Natural killer cell (primary cell): ENCODE measurements at regions not wholly inside any gene's neighbourhood (a gene's known extent, or its start where the extent isn't known, plus 50 kb on each side); places are given as distances from the start of the nearest gene placed in this dataset.

Experiments used
- ATAC-seq, 3 donors: fragments of 150-1000 bp in 2 of 3; fragments of 200-7000 bp in 1 of 3; cut with Tn5 transposase; 1 replicate in 1 of 3; 2 replicates in 2 of 3; pipeline ENCODE4 v1.10.0; 2021; ENCODE audit warnings: mild to moderate bottlenecking in 2 of 3, moderate library complexity in 2 of 3
- DNase-seq, 2 donors: peaks; one replicate each; pipeline versions ENCODE4 v3.0.0 to v3.0.0-alpha.2; 2013 to 2021; ENCODE audit warnings: mixed read lengths in 1 of 2
- H3K27ac ChIP-seq: one replicate; pipeline ENCODE4 v1.5.1; 2013; ENCODE audit warnings: mild to moderate bottlenecking, low read length
- H3K27me3 ChIP-seq: one replicate; pipeline ENCODE4 v1.6.1; 2013; ENCODE audit warnings: low read length; ENCODE audit not compliant: control insufficient read depth, insufficient read depth
- H3K36me3 ChIP-seq: one replicate; pipeline ENCODE4 v1.6.1; 2013; ENCODE audit warnings: low read length; ENCODE audit not compliant: control insufficient read depth, insufficient read depth
- H3K4me1 ChIP-seq: one replicate; pipeline ENCODE4 v1.6.1; 2013; ENCODE audit warnings: low read length; ENCODE audit not compliant: control insufficient read depth, insufficient read depth
- H3K4me3 ChIP-seq: one replicate; pipeline ENCODE4 v1.5.1; 2013; ENCODE audit warnings: low read length
- H3K9me3 ChIP-seq: one replicate; pipeline ENCODE4 v1.6.1; 2013; ENCODE audit warnings: low read length; ENCODE audit not compliant: control insufficient read depth, insufficient read depth
- H3K27ac Mint-ChIP-seq, 2 donors: one replicate each; pipeline ENCODE4 v1.8.0; 2022; ENCODE audit warnings: mild to moderate bottlenecking in 2 of 2, mixed read lengths in 2 of 2, moderate library complexity in 1 of 2
- H3K27me3 Mint-ChIP-seq, 2 donors: one replicate each; pipeline ENCODE4 v1.8.0; 2022; ENCODE audit warnings: low read depth in 2 of 2, mixed read lengths in 2 of 2
- H3K36me3 Mint-ChIP-seq: one replicate; pipeline ENCODE4 v1.8.0; 2022; ENCODE audit warnings: mixed read lengths
- H3K4me1 Mint-ChIP-seq, 2 donors: one replicate each; pipeline ENCODE4 v1.8.0; 2022; ENCODE audit warnings: mixed read lengths in 2 of 2
- H3K4me3 Mint-ChIP-seq: one replicate; pipeline ENCODE4 v1.8.0; 2022; ENCODE audit warnings: mild to moderate bottlenecking, moderate library complexity, mixed read lengths
- H3K9me3 Mint-ChIP-seq, 2 donors: one replicate each; pipeline ENCODE4 v1.8.0; 2022; ENCODE audit warnings: mixed read lengths in 2 of 2
- CTCF ChIP-seq: fragments of 200-600 bp; IDR thresholded peaks from one replicate; pipeline ENCODE4 v1.8.0; 2022; ENCODE audit warnings: antibody characterized with exemption
- WGBS: methylation state at CpG from one replicate; pipeline ENCODE4 v1.1.7; 2013; ENCODE audit warnings: missing lambda C conversion rate; ENCODE audit not compliant: insufficient coverage; 5-methylcytosine and 5-hydroxymethylcytosine counted together
- intact Hi-C: fragments of 100-400 bp; cut with micrococcal nuclease; formaldehyde crosslinking; loops from one replicate; pipeline ENCODE4 v1.14.2; 2022

DNA sequence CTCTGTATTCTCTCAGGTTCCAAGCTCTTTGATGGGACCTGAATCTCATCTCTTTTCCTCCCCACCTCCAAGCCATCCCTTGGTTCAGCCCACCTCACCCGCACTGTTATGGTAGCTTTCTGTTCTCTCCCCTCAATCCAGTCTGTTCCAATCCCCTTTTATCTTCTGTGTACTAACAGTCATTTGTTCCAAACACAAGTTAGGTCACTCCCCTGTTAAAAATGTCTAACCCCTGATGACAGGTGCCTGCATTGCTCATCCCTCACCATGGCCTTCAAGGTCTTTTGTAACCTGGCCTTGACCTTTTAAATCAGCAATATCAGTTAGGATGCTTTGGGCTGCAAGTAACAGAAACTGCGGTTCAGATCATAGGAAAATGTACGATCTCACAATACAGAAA is 74.8 kb downstream of the CYP26A1 start:
- no peaks in the 10 kb centered on the region for H3K36me3 Mint-ChIP-seq
- no peak overlapping the region for H3K27ac Mint-ChIP-seq
- no peaks in the 10 kb centered on the region for H3K9me3 ChIP-seq
- TF ChIP-seq CTCF, result no peak
- no peaks in the 10 kb centered on the region for H3K9me3 Mint-ChIP-seq
- H3K27ac ChIP-seq, result no peak overlapping the region
- no peaks in the 10 kb centered on the region for H3K36me3 ChIP-seq
- H3K4me3 Mint-ChIP-seq, result no peak overlapping the region
- H3K4me3 ChIP-seq, result no peak overlapping the region
- H3K27me3 Mint-ChIP-seq, result peaks cover 6 to 13% of the 10 kb centered on the region in 2 donors
- intact Hi-C loops, result no loop called here
- DNase-seq (no peak), ATAC-seq (no peak)
- H3K4me1 Mint-ChIP-seq, result no peaks in the 10 kb centered on the region
- WGBS, result 96% methylated on average over 3 of the region's 3 CpGs
- H3K4me1 ChIP-seq, result peaks cover 13% of the 10 kb centered on the region
- no peaks in the 10 kb centered on the region for H3K27me3 ChIP-seq

DNA sequence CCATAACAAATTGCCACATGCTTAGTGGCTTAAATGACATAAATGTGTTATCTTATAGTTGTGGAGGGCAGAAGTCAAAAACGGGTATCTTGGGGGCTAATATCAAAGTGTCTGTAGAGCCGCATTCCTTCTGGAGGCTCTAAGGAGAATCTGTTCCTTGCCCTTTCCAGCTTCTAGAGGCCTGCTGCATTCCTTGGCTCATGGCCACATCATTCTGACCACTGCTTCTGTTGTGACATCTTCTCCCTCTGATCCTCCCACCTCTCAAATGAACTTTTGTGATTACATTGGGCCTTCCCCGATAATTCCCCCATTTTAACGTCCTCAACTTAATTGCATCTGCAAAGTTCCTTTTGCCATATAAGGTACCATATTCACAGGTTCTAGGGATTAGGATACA is 76.1 kb downstream of the CYP26A1 start:
- H3K4me3 Mint-ChIP-seq, result no peak overlapping the region
- no peak for TF ChIP-seq CTCF
- H3K27me3 Mint-ChIP-seq, result peaks cover 6 to 7% of the 10 kb centered on the region in 2 donors
- intact Hi-C loops, result no loop called here
- H3K36me3 Mint-ChIP-seq, result no peaks in the 10 kb centered on the region
- 98% methylated on average over 4 of the region's 4 CpGs for WGBS
- no peak for DNase-seq
- Histone ChIP-seq H3K27ac (no peak overlapping the region), H3K4me1 (peaks cover 13% of the 10 kb centered on the region), H3K27me3 (no peaks in the 10 kb centered on the region), H3K4me3 (no peak overlapping the region), H3K9me3 (no peaks in the 10 kb centered on the region), H3K36me3 (no peaks in the 10 kb centered on the region)
- no peak overlapping the region for H3K27ac Mint-ChIP-seq
- no peak for ATAC-seq
- no peaks in the 10 kb centered on the region for H3K4me1 Mint-ChIP-seq
- no peaks in the 10 kb centered on the region for H3K9me3 Mint-ChIP-seq

- ATAC-seq, result no peak
- Histone ChIP-seq H3K4me3 (no peak overlapping the region), H3K9me3 (no peaks in the 10 kb centered on the region), H3K36me3 (no peaks in the 10 kb centered on the region), H3K27ac (no peak overlapping the region), H3K27me3 (no peaks in the 10 kb centered on the region), H3K4me1 (peaks cover 13% of the 10 kb centered on the region)
- intact Hi-C loops, result no loop called here
- no peak overlapping the region for H3K27ac Mint-ChIP-seq
- peaks cover 6 to 7% of the 10 kb centered on the region in 2 donors for H3K27me3 Mint-ChIP-seq
- DNase-seq, result peak in 1 of 2 donors; percentile 6
- WGBS, result no CpG with 5 or more reads among the region's 1 CpG
- H3K4me1 Mint-ChIP-seq, result no peaks in the 10 kb centered on the region
- H3K36me3 Mint-ChIP-seq, result no peaks in the 10 kb centered on the region
- no peak overlapping the region for H3K4me3 Mint-ChIP-seq
- no peaks in the 10 kb centered on the region for H3K9me3 Mint-ChIP-seq
- TF ChIP-seq CTCF, result no peak
Observed at GRCh38 chr10:93150289-93150688, 76.6 kb downstream of the CYP26A1 start.

- Mint-ChIP-seq H3K9me3 (no peaks in the 10 kb centered on the region), H3K27me3 (peaks cover 2 to 7% of the 10 kb centered on the region in 2 donors), H3K4me1 (no peaks in the 10 kb centered on the region), H3K36me3 (no peaks in the 10 kb centered on the region), H3K4me3 (no peak overlapping the region), H3K27ac (no peak overlapping the region)
- intact Hi-C loops, result no loop called here
- no peaks in the 10 kb centered on the region for H3K9me3 ChIP-seq
- H3K27ac ChIP-seq, result no peak overlapping the region
- DNase-seq (no peak), ATAC-seq (no peak)
- H3K27me3 ChIP-seq, result no peaks in the 10 kb centered on the region
- no peaks in the 10 kb centered on the region for H3K36me3 ChIP-seq
- TF ChIP-seq CTCF, result no peak
- peaks cover 13% of the 10 kb centered on the region for H3K4me1 ChIP-seq
- 74% methylated on average over 8 of the region's 8 CpGs for WGBS
- no peak overlapping the region for H3K4me3 ChIP-seq
Observed at GRCh38 chr10:93150990-93151547, 77.4 kb downstream of the CYP26A1 start.
